ENCODE measurements at regions not wholly inside any gene's neighbourhood (a gene's known extent, or its start where the extent isn't known, plus 50 kb on each side); places are given as distances from the start of the nearest gene placed in this dataset.

GRCh38 chr14:94677213-94677612 lies 65.0 kb downstream of the SERPINA3 start:
- TF ChIP-seq CTCF (IDR thresholded peaks at IDR 0.05; ENCODE audit: low read depth, low read length, missing input control) (no peak), MAX (IDR thresholded peaks at IDR 0.05) (no peak)
